HG02970 (cell line): ENCODE measurements at regions not wholly inside any gene's neighbourhood (a gene's known extent, or its start where the extent isn't known, plus 50 kb on each side); places are given as distances from the start of the nearest gene placed in this dataset.
"Not testable (repeated sequence)": the region's sequence is repeated elsewhere in the genome, so short reads cannot be mapped to it uniquely, and the experiment has no call there.

Experiments
- ATAC-seq: cut with Tn5 transposase; IDR thresholded peaks from one replicate; pipeline ENCODE4 v1.9.1; 2021; ENCODE audit warnings: mild to moderate bottlenecking, moderate library complexity, moderate number of reproducible peaks; ENCODE audit not compliant: unreplicated experiment, low FRiP score

DNA sequence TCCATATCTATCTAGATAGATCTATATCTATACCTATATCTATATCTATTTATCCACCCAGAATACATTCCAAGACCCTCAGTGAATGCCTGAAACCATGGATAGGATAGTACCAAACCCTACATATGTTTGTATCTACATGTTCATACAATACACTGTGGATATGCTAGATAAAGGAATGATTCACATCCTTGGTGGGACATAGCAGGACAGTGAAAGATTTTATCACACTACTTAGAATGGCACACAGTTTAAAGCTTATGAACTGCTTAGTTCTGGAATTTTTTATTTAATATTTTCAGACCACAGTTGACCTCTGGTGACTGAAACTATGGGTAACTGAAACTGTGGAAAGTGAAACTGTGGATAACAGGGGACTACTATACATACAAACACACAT, 198.8 kb upstream of the TTC14 start:
- no peak for ATAC-seq

DNA sequence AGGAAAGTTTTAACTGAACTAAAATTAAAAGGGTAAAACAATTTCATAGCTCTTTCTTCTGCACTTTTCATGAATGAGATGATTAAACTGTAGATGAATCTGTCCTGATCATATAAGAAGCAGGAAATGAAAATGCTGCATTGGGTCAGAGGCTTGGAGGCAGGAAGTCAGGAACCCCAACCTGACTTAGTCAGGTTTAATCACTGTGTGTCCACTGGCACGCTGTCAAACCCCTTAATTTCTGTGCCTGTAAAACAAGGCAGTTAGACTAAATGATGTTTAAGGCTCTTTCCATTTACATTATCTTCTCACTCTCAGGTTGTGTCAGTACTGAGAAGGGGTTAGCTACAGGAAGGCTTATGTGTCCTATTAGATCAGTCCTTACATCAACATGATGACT, 193.3 kb upstream of the TTC14 start:
- ATAC-seq: no peak

DNA sequence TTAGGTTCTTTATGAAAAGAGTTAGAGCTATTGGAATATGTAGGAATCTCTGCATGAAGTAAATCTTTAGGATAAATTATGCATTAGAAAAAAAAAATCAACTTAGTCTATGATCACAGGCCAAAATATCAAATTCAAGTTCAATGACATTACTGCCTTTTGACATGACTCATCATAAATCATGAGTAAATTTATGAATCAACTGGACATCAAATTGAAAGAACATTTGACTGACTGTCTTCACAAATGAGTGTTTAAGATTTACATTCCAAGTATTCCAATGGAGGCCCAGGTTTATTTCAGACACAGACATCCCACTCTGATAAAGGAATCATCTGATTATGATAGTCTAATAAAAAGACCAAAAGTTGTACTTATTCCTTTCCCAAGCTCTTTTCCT, 192.8 kb upstream of the TTC14 start:
- no peak for ATAC-seq

DNA sequence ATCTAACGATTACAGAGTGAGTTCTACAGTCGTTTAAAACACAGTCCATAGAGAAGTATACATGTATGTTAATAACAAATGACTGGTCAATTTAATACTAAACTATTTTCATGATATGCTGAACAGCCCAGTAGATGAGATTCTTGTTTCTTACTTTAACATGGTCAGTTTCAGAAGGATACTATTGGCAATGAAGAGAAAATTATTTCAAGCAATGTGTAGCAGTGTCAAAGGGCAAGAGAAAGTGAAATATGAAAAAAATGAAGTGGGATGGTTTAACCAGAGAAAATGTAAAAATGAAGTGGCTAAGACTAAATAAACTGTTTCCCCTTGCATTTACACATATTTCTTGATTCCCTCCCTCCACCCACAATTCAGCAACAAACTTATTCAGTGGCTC, 192.1 kb upstream of the TTC14 start:
- no peak for ATAC-seq

DNA sequence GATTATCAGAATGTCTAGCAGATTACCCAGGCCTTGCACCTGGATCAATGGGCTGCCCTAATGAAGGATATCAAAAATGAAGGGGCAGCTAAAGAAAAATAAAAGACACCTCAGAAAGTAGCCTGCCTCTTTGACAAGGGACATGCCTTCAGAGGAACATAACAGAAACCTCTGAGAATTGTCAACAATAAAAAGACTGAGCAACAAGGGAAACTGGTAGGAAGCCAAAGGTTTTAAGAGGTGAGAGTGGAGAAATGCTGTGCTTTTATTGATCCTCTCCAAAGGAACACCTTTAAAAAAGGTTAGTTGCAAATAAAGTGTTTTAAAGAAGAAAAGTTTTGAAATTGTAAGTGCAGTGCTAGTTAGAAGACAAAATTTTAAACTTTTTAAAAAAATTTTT, 187.8 kb upstream of the TTC14 start:
- ATAC-seq: no peak

DNA sequence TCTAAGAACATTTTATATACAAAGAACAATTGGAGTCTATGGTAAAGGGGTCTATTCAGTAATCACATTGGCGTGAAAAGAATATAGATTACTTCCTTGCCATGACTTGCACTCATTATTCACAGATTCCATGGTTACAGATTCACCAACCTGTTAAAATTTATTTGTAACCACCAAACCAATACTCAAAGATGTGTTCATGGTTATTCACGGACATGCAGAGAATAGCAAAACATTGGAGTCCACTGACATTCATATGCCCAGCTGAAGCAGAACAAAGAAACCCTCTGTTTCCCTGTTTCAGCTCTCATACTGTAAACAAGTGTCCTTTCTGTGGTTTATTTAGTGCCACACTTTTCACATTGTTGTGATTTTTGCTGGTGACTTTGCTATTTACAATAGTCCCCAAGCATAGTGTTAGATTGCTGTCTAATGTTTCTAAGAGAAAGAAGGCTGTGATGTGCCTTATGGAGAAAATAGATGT, 185.8 kb upstream of the TTC14 start:
- no peak for ATAC-seq

DNA sequence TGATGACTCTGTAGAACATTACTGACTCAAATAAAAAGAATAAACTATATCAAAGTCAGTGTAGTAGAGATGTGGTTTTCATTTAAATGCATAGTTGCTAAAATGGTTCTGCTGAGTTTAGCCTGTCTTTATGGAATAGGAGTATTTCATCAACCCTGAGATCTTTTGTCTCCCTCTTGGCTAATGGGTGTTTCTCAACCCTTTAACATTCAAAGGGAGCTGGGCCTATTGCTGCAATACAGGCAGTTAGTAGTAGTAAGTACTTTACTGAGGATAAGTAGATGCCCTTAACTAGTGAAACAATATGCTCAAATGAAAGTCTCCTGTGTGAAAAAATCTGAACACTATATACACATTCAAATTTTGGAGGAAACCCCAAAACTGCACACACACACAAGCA, 184.7 kb upstream of the TTC14 start:
- ATAC-seq: no peak

DNA sequence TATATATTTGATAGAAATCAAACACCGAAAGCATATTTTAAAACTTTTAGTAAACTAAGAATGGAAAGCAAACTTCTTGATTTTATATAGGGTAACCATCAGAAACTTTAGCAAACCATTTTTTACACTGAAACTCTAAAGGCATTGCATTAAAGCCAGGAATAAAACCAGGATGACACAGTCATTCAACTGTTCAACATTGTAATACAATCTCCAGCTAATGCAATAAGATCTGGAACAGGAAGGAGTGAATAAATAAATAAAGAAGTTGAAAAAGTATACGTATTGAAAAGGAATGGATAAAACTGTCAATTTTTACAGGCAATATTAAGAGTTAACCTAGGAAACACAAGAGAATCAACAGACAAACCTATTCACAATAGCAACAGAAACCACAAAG, 181.9 kb upstream of the TTC14 start:
- no peak for ATAC-seq

DNA sequence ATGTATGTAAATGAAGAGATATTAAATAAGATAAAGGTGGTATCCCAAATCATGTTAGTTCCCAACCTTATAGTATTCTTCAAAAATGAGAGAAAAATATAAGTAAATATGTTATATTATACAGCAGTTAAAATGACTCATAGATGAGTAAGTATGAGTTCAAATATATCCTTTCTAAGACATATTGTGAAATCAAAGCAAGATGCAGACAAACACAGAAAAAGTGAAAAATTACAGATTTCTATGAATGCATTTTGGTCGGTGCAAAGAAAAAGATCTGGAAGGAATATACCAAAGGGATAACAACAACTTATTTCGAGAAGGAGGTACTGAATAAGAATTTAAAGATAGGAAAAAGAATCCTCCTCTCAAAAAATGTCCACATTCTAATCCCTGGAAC, 181.2 kb upstream of the TTC14 start:
- no peak for ATAC-seq

DNA sequence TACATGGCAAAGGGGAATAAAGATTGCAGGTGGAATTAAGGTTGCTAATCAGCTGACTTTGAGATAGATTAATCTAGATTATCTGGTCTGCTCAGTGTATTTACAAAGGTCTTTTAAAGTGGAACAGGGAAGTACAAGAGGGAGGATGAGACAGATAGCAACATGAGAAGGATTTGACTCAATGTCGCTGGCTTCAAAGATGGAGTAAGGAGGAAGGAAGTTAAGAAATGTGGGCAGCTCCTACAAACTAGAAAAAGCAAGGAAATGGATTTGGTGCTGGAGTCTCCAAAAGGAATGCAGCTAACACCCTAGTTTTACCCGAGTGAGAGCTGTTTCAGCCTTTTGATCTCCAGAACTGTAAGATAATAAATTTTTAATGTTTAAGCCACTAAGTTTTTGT, 180.7 kb upstream of the TTC14 start:
- no peak for ATAC-seq

DNA sequence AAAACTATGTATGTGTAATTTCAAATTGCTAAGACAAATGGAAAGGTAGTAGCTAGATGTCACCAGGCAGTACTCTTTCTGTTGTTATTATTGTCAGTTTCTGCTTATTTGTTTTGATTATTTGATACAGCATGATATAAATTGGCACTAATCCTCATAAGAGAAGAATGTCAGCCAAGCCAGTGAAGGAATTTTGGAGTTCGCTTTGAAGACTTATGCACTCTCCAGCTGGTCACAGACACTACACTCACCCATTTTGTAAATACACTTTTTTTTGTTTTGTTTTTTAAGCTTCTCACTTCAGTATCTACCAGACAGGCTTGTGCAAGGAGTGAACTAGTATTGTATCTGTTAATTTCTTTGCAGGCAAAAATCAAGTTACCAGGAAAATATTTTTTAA, 180.2 kb upstream of the TTC14 start:
- no peak for ATAC-seq

DNA sequence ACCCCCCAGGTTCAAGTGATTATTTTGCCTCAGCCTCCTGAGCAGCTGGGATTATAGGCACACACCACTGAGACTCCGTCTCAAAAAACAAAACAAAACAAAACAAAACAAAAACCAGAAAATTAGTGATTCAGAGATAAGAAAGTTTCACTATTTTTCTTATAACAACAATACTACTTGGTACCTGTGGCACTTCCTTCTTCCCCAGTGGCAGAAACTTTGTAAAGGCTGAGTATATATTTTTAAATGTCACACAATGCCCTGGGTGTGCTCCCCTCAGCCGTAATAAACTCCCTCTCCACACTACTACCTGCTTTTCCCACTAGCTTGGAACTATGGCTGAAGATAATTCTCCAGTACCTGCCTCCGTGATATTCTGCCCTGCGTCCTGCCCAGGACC, 177.7 kb upstream of the TTC14 start:
- ATAC-seq: not testable (repeated sequence)

DNA sequence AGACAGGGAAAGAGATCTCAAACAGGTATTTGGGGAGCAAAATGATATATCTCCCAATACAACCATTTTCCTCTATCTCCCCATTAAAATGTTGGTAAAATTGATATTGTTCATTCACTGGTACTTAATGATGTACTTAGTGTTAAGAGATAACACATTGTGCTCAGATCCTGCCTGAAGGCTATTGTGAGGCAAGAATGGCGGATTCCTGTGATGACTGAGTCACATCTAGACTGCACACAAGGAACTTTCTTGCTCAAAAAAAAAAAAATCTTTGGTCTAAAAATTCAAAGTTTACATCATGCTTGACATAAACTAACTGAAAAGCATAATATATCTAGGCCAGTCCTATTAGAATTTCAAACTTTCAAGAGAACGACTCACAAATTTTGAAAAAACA, 171.1 kb upstream of the TTC14 start:
- no peak for ATAC-seq

DNA sequence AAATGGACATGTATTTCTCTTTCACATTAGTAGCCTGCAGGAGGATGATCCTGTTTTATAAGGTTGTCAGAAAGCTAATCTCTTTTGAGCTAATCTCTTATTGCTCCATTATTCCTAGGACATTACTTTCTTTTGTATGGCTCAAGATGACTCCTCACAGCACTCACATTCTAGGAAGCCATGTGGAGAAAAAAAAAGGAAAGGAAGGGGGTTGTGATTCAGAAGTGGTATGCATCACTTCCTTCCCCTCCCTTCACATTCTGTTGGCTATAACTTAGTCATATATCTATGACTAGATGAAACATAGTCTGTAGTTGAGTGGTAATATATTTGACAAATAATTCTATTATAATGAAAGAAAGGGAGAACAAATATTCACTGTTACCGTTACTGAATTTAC, 168.8 kb upstream of the TTC14 start:
- no peak for ATAC-seq

DNA sequence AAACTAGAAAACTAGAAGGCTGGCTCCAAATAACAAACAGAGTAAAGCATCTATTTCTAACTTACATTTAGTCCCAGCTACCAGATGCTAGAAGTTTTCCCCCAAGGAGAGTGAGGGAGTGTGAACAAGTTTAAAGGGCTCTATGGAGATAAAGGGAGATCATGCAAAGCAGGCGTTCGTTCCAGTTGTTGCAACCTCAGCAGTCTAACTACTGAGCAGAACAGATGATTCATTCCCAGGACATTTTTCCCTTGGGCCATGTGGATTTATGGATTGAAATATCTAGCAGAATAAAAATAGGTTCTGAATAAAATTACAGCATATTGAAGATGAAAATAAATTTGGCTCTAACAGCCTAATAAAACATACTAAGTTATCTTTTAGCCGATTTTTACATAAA, 154.8 kb upstream of the TTC14 start:
- ATAC-seq: no peak

DNA sequence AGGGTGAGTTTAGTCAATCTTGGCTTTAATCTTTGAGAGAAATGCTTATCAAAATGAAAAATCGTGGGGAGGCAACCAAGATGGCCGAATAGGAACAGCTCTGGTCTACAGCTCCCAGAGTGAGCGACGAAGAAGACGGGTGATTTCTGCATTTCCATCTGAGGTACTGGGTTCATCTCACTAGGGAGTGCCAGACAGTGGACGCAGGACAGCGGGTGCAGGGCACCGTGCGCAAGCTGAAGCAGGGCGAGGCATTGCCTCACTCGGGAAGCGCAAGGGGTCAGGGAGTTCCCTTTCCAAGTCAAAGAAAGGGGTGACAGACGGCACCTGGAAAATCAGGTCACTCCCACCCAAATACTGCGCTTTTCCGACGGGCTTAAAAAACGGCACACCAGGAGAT, 153.6 kb upstream of the TTC14 start:
- ATAC-seq: not testable (repeated sequence)

DNA sequence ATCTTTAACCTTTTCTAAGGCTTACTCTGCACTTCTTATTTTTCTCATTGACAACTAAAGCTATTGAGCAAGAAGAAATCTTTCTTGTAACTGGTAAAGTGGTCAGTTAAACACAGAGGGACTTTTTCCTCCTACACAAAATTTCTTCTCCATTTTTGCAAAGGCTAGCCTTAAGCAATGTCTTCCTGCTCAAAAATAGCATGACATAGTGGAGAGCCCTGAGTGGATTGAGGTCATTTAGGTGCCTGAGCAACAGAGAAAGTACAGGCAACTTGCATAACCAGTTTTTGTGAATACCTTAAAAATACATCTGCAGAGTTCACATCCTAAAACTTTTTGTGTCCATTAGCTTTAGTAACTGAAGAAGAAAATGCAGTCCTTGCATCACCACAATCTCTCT, 144.7 kb upstream of the TTC14 start:
- no peak for ATAC-seq

DNA sequence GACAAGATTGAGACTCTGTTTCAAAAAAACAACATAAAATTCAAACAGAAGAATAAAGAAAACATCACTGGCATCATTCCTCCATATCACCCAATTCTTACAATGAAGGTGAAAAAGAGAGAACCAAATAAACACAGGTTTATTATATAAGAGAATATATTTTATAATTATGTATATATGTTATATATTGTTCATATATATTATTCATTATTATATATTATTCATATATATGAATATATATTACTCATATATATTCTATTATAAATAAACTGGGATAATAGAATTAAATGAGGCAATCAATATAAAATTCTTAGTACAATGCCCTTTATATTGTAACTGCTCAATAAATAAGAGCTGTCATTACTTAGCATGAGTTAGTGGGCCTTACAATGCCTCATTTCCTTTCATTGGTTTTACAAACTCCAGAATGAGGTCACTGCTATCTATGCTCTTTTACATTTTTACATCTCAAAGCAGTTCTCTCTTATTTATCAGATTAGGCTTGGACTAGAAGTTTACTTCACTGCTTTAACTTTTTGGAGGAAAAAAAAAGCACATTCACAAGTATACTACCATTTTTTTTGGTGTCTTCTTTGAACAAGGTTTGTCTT, 135.5 kb upstream of the TTC14 start:
- ATAC-seq: no peak

DNA sequence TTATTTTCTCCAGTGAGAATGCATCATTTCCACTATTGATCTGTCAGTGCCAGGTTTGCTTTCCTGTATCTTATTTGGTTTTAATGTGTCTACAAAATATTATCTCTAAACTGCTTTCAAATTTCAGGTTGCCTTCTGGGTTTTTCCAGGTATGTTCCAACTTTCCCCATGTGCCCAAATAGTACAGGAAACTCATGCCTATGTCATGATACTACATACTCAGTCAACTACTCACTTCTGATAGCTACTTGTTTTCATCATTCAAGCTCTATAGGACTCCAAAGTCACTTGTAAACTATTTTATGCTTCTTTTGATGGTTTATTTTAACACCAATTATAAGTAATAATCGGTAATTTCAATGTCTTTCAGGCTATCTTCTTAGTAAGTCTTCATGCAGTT, 134.8 kb upstream of the TTC14 start:
- no peak for ATAC-seq

DNA sequence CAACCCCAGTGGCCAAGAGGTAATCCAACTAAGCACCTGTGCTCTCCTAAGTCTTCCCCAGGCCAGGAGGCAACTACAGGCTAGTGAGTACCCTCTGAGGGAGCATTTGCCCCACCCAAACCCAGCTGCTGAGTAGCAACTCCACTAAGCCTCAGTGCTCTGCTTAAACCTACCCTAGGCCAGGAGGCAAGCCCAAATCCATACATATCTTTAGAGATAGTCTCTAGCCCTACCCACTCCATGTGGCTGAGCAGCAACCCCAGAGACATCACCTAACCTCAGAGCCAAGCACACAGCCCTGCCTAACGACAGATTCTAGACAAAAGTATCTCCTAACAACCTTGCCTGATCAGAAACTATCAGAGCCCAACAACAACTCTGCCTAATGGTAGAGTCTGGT, 132.8 kb upstream of the TTC14 start:
- no peak for ATAC-seq

DNA sequence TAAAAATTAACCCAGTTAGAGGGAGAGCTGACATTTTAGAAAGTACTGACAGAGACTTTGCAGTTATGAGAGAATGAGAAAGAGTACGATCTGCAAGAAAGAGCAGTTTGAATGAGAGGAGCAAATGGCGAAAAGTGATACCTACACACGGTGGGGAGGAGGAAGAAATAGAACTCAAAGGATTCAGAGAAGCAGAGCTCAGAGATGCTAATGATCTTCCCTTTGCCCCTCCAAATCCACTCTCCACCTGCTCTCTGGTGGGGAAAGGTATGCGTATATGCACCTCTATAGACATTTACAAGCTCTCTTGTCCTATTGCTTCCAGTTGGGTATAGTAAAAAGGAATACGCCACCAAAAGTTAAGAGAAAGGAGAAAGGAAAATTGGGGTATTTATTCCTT, 123.3 kb upstream of the TTC14 start:
- ATAC-seq: no peak

DNA sequence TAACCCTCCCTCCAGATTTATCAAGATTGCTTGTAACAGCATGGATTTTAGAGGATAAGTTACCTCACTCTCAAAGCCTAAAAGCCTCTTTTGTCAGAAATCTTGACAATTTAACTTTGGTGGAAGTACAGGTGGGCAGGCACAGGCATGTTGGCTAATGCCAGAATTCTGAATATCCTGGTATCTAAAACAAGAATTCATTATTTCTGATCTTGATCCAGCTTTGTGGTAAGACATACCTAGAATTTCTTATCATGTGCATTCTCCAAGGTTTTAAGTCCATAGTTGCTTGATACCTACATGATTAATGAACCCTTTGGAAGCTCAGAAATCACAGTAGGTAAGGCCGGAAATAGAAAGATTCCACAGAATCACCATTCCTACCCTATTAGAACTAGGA, 109.9 kb upstream of the TTC14 start:
- no peak for ATAC-seq

DNA sequence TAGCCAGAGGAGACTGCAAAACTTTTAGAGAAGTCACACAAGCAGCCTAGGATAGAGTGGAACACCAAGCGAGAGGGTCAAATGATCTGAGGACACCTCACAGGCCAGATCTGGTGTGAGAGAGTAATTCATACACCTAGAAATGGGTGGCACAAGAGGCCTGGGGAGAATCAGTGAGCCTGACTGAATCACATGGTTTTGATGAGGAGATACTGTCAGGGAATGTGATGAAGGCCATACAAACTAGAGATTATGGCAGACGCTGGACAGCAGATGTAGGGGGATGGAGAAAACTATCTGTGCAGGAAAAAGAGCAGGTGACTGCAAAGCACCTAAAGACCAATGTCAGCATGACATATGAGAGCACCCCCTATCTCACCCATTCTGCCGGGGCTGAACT, 105.0 kb upstream of the TTC14 start:
- ATAC-seq: no peak
